IMR-90 (cell line): ENCODE measurements at regions not wholly inside any gene's neighbourhood (a gene's known extent, or its start where the extent isn't known, plus 50 kb on each side); places are given as distances from the start of the nearest gene placed in this dataset.

Experiments used
- ATAC-seq: fragments of 200-7000 bp; cut with Tn5 transposase; 2 replicates; pipeline ENCODE4 v1.9.1; 2020; ENCODE audit warnings: low read depth, mild to moderate bottlenecking, moderate library complexity
- BruUV-seq: library from RNA; stranded (reverse); fragments of 400-500 nt; replicated peaks from 2 replicates; lab custom pipeline; 2021; lab: Mats Ljungman, UMichigan
- CTCF ChIA-PET: fragments of 300-600 bp; formaldehyde crosslinking; extraction: SDS; loops from one replicate; lab custom pipeline; 2021; ENCODE audit warnings: antibody characterized with exemption; lab: Yijun Ruan, JAX
- POLR2A ChIA-PET: fragments of 300-600 bp; sonication (Branson Sonifier 250); formaldehyde crosslinking; loops from one replicate; lab custom pipeline; 2022; ENCODE audit warnings: antibody characterized with exemption; ENCODE audit not compliant: unreplicated experiment; lab: Charles Lee
- DNase-seq: peaks from one replicate; pipeline ENCODE4 v3.0.0; 2013
- H2AFZ ChIP-seq: replicated peaks from 2 replicates; pipeline ENCODE3; 2013; ENCODE audit warnings: low read length, mild to moderate bottlenecking; ENCODE audit not compliant: poor library complexity
- H2AK5ac ChIP-seq: 2 replicates; pipeline ENCODE4 v1.6.1; 2013; ENCODE audit warnings: low read depth, low read length, inconsistent platforms
- H2AK9ac ChIP-seq: replicated peaks from 2 replicates; pipeline ENCODE3; 2013; ENCODE audit warnings: mild to moderate bottlenecking, low read depth, low read length, moderate library complexity; ENCODE audit not compliant: poor library complexity
- H2BK120ac ChIP-seq: 2 replicates; pipeline ENCODE4 v1.6.1; 2013; ENCODE audit warnings: low read depth, low read length, inconsistent platforms
- H2BK15ac ChIP-seq: 3 replicates; pipeline ENCODE4 v1.6.1; 2013; ENCODE audit warnings: low read depth, low read length, inconsistent platforms
- H2BK20ac ChIP-seq: 2 replicates; pipeline ENCODE4 v1.6.1; 2013; ENCODE audit warnings: low read depth, mild to moderate bottlenecking, inconsistent platforms, low read length, moderate library complexity
- H2BK5ac ChIP-seq: 2 replicates; pipeline ENCODE4 v1.6.1; 2013; ENCODE audit warnings: mild to moderate bottlenecking, low read depth, low read length, inconsistent platforms; ENCODE audit not compliant: poor library complexity, severe bottlenecking
- H3K14ac ChIP-seq: replicated peaks from 2 replicates; pipeline ENCODE4 v1.6.1; 2013; ENCODE audit warnings: low read depth, low read length, inconsistent platforms
- H3K18ac ChIP-seq: 2 replicates; pipeline ENCODE4 v1.6.1; 2013; ENCODE audit warnings: low read depth, low read length, control low read depth
- H3K23ac ChIP-seq: 2 replicates; pipeline ENCODE4 v1.6.1; 2013; ENCODE audit warnings: low read depth, low read length, inconsistent platforms
- H3K27ac ChIP-seq: 2 replicates; pipeline ENCODE4 v1.5.1; 2013; ENCODE audit warnings: mild to moderate bottlenecking, control low read depth, low read length; ENCODE audit not compliant: insufficient read depth
- H3K27me3 ChIP-seq: 2 replicates; pipeline ENCODE4 v1.6.1; 2013; ENCODE audit warnings: low read length; ENCODE audit not compliant: control insufficient read depth, insufficient read depth
- H3K36me3 ChIP-seq: 2 replicates; pipeline ENCODE4 v1.6.1; 2013; ENCODE audit warnings: low read length, mixed read lengths; ENCODE audit not compliant: control insufficient read depth, insufficient read depth
- H3K4ac ChIP-seq: 2 replicates; pipeline ENCODE4 v1.6.1; 2013; ENCODE audit warnings: low read depth, low read length, inconsistent platforms
- H3K4me1 ChIP-seq: 2 replicates; pipeline ENCODE4 v1.6.1; 2013; ENCODE audit warnings: low read length, mixed read lengths; ENCODE audit not compliant: control insufficient read depth, insufficient read depth
- H3K4me2 ChIP-seq: 2 replicates; pipeline ENCODE4 v1.6.1; 2013; ENCODE audit warnings: low read depth, mild to moderate bottlenecking, control low read depth, low read length, moderate library complexity
- H3K4me3 ChIP-seq: 2 replicates; pipeline ENCODE4 v1.5.1; 2013; ENCODE audit warnings: low read depth, mild to moderate bottlenecking, control low read depth, low read length, moderate library complexity; ENCODE audit not compliant: insufficient read depth
- H3K56ac ChIP-seq: 2 replicates; pipeline ENCODE4 v1.6.1; 2013; ENCODE audit warnings: low read length, inconsistent platforms; ENCODE audit not compliant: insufficient read depth; ENCODE audit errors: extremely low read depth
- H3K79me1 ChIP-seq, 2 experiments: 2 replicates each; pipeline ENCODE4 v1.6.1; 2013; ENCODE audit warnings: low read length in 2 of 2, inconsistent platforms in 1 of 2, low read depth in 1 of 2
- H3K9ac ChIP-seq: 2 replicates; pipeline ENCODE4 v1.6.1; 2013; ENCODE audit warnings: low read depth, low read length, control low read depth
- H3K9me1 ChIP-seq: 2 replicates; pipeline ENCODE4 v1.6.1; 2013; ENCODE audit warnings: low read length, inconsistent platforms; ENCODE audit not compliant: insufficient read depth
- H3K9me3 ChIP-seq: 2 replicates; pipeline ENCODE4 v1.6.1; 2013; ENCODE audit warnings: low read length; ENCODE audit not compliant: control insufficient read depth, insufficient read depth
- H4K20me1 ChIP-seq: 2 replicates; pipeline ENCODE4 v1.6.1; 2013; ENCODE audit warnings: low read length, inconsistent platforms; ENCODE audit not compliant: insufficient read depth
- H4K5ac ChIP-seq: 2 replicates; pipeline ENCODE4 v1.6.1; 2013; ENCODE audit warnings: mild to moderate bottlenecking, low read depth, low read length, control low read depth
- H4K8ac ChIP-seq, 2 experiments: 2 replicates each; pipeline ENCODE4 v1.6.1; 2013; ENCODE audit warnings: low read depth in 2 of 2, low read length in 2 of 2, control low read depth in 1 of 2, inconsistent platforms in 1 of 2
- H4K91ac ChIP-seq: 2 replicates; pipeline ENCODE4 v1.6.1; 2013; ENCODE audit warnings: low read depth, low read length, inconsistent platforms; ENCODE audit not compliant: insufficient read depth
- BHLHE40 ChIP-seq: fragments of 150-350 bp; IDR thresholded peaks from 2 replicates; pipeline ENCODE4 v1.6.1; 2016; ENCODE audit warnings: mild to moderate bottlenecking, low read depth, low read length
- CEBPB ChIP-seq: IDR thresholded peaks from 2 replicates; pipeline ENCODE4 v1.6.1; 2012; ENCODE audit warnings: low read depth, low read length, improper control_type of control experiment
- CHD1 ChIP-seq: IDR thresholded peaks from 2 replicates; pipeline ENCODE4 v1.6.1; 2012; ENCODE audit warnings: low read depth, low read length, improper control_type of control experiment
- FOS ChIP-seq: fragments of 150-350 bp; IDR thresholded peaks from 2 replicates; pipeline ENCODE4 v1.6.1; 2016; ENCODE audit warnings: low read depth, low read length
- MAFK ChIP-seq: IDR thresholded peaks from 2 replicates; pipeline ENCODE4 v1.6.1; 2012; ENCODE audit warnings: low read depth, low read length, improper control_type of control experiment
- MAZ ChIP-seq: IDR thresholded peaks from 2 replicates; pipeline ENCODE4 v1.6.1; 2012; ENCODE audit warnings: low read depth, mild to moderate bottlenecking, low read length, improper control_type of control experiment, moderate library complexity, borderline replicate concordance
- MXI1 ChIP-seq: IDR thresholded peaks from 2 replicates; pipeline ENCODE4 v1.6.1; 2012; ENCODE audit warnings: low read depth, mild to moderate bottlenecking, low read length, moderate library complexity, borderline replicate concordance
- NFE2L2 ChIP-seq: fragments of 150-350 bp; IDR thresholded peaks from 2 replicates; pipeline ENCODE4 v1.6.1; 2016; ENCODE audit warnings: low read depth, mild to moderate bottlenecking, low read length
- POLR2A ChIP-seq: IDR thresholded peaks from 2 replicates; pipeline ENCODE4 v1.6.1; 2012; ENCODE audit warnings: mild to moderate bottlenecking, low read depth, low read length
- RAD21 ChIP-seq: IDR thresholded peaks from 2 replicates; pipeline ENCODE4 v1.6.1; 2012; ENCODE audit warnings: low read length, improper control_type of control experiment
- RCOR1 ChIP-seq: IDR thresholded peaks from 2 replicates; pipeline ENCODE4 v1.6.1; 2012; ENCODE audit warnings: mild to moderate bottlenecking, low read length, improper control_type of control experiment; ENCODE audit not compliant: insufficient replicate concordance
- RFX5 ChIP-seq: IDR thresholded peaks from 2 replicates; pipeline ENCODE4 v1.8.0; 2012; ENCODE audit warnings: low read depth, mild to moderate bottlenecking, low read length, moderate library complexity
- WGBS, 2 experiments: methylation state at CpG; one replicate each; pipeline versions ENCODE4 v1.1.5 to v1.1.7; 2013; ENCODE audit warnings: missing lambda C conversion rate in 2 of 2; ENCODE audit not compliant: insufficient read length in 1 of 2; ENCODE audit errors: extremely low coverage in 2 of 2; 5-methylcytosine and 5-hydroxymethylcytosine counted together
- dilution Hi-C: fragments of 300-500 bp; cut with HindIII; formaldehyde crosslinking; loops from one replicate; pipeline ENCODE4 v1.14.3; 2018; ENCODE audit warnings: low sequenced_read_pairs; ENCODE audit not compliant: unreplicated experiment
- in situ Hi-C: fragments of 300-500 bp; cut with MboI; formaldehyde crosslinking; loops from 3 replicates; pipeline ENCODE4 v1.14.3; 2019; ENCODE audit warnings: low sequenced_read_pairs, inconsistent platforms, mixed read lengths
- intact Hi-C: fragments of 100-400 bp; cut with micrococcal nuclease; formaldehyde crosslinking; loops from 2 replicates; pipeline ENCODE4 v1.10.0; 2022
- TF ChIP-seq, protein P1 (sequence below): fragments of 150-350 bp; IDR thresholded peaks from 2 replicates; pipeline ENCODE4 v1.6.1; 2016; ENCODE audit warnings: low read depth, mild to moderate bottlenecking, low read length, moderate library complexity, borderline replicate concordance
- TF ChIP-seq, protein P2 (sequence below): conservative IDR thresholded peaks from 2 replicates; pipeline ENCODE4 v1.5.1; 2012; ENCODE audit warnings: mild to moderate bottlenecking, low read depth, low read length, improper control_type of control experiment
- TF ChIP-seq, protein P3 (sequence below): fragments of 150-350 bp; IDR thresholded peaks from 2 replicates; pipeline ENCODE4 v1.6.1; 2017; ENCODE audit warnings: mild to moderate bottlenecking, antibody characterized with exemption, low read length, low read depth

DNA sequence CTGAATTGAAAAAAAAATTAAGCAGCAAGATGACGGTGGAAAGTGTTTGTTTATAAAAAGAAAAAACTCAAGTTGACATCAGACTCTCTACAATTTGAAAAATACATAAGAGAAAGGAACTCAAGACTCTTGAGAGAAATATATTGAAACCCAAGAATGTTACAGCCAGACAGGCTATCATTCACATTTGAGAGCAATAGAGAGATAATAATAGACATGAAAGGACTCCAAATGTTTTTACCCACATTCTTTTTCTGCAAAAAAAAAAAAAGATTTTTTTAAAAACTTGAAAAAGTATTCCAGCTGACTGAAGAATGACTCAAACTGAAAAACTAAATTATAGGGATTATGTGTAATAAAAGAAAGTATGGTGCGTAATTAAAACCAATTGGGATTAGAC lies 532.4 kb downstream of the INHBA start:
- Histone ChIP-seq H2BK5ac (no peak overlapping the region), H2AFZ (no peak overlapping the region), H3K36me3 (no peaks in the 10 kb centered on the region), H2AK9ac (no peak overlapping the region), H3K9me3 (peaks cover 2% of the 10 kb centered on the region; the same call in 1 of the 2 replicates), H3K18ac (no peak overlapping the region), H4K91ac (no peak overlapping the region), H3K27ac (no peak overlapping the region), H3K9me1 (no peaks in the 10 kb centered on the region), H3K79me1 (no peaks in the 10 kb centered on the region), H2BK20ac (no peak overlapping the region), H3K4ac (no peak overlapping the region), H4K8ac (no peak overlapping the region), H3K27me3 (no peaks in the 10 kb centered on the region), H2BK120ac (no peak overlapping the region), H3K9ac (no peak overlapping the region), H3K4me2 (no peak overlapping the region), H2AK5ac (no peak overlapping the region), H3K4me1 (no peaks in the 10 kb centered on the region), H3K4me3 (no peak overlapping the region), H4K20me1 (no peaks in the 10 kb centered on the region), H3K56ac (no peak overlapping the region), H2BK15ac (no peak overlapping the region), H3K23ac (no peak overlapping the region), H3K14ac (no peak overlapping the region), H4K5ac (no peak overlapping the region)
- WGBS, 2 experiments = 100% methylated on average over 1 of the region's 2 CpGs; no CpG with 5 or more reads in 1 of the 2 experiments
- ChIA-PET CTCF (interaction anchor here (0.6 kb wide), 3 partner anchors 270 to 562 kb away, joined by 3 to 5 read pairs (median 4); no protein-coding TSS in a partner anchor), POLR2A (no interaction called here)
- intact Hi-C loops (no loop called here), dilution Hi-C loops (no loop called here), in situ Hi-C loops (no loop called here)
- DNase-seq = peak; percentile 20
- BruUV-seq = no TSS peak
- ATAC-seq = no peak
- TF ChIP-seq, protein P1, sequence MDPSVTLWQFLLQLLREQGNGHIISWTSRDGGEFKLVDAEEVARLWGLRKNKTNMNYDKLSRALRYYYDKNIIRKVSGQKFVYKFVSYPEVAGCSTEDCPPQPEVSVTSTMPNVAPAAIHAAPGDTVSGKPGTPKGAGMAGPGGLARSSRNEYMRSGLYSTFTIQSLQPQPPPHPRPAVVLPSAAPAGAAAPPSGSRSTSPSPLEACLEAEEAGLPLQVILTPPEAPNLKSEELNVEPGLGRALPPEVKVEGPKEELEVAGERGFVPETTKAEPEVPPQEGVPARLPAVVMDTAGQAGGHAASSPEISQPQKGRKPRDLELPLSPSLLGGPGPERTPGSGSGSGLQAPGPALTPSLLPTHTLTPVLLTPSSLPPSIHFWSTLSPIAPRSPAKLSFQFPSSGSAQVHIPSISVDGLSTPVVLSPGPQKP = no peak
- TF ChIP-seq CHD1 (no peak), RAD21 (no peak), CEBPB (no peak), MAFK (no peak), RFX5 (no peak), POLR2A (no peak), FOS (no peak), NFE2L2 (no peak), MAZ (no peak), BHLHE40 (no peak), RCOR1 (no peak), MXI1 (no peak)
- TF ChIP-seq, protein P2, sequence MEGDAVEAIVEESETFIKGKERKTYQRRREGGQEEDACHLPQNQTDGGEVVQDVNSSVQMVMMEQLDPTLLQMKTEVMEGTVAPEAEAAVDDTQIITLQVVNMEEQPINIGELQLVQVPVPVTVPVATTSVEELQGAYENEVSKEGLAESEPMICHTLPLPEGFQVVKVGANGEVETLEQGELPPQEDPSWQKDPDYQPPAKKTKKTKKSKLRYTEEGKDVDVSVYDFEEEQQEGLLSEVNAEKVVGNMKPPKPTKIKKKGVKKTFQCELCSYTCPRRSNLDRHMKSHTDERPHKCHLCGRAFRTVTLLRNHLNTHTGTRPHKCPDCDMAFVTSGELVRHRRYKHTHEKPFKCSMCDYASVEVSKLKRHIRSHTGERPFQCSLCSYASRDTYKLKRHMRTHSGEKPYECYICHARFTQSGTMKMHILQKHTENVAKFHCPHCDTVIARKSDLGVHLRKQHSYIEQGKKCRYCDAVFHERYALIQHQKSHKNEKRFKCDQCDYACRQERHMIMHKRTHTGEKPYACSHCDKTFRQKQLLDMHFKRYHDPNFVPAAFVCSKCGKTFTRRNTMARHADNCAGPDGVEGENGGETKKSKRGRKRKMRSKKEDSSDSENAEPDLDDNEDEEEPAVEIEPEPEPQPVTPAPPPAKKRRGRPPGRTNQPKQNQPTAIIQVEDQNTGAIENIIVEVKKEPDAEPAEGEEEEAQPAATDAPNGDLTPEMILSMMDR = no peak
- TF ChIP-seq, protein P3, sequence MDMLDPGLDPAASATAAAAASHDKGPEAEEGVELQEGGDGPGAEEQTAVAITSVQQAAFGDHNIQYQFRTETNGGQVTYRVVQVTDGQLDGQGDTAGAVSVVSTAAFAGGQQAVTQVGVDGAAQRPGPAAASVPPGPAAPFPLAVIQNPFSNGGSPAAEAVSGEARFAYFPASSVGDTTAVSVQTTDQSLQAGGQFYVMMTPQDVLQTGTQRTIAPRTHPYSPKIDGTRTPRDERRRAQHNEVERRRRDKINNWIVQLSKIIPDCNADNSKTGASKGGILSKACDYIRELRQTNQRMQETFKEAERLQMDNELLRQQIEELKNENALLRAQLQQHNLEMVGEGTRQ = no peak
